ENCODE measurements at regions not wholly inside any gene's neighbourhood (a gene's known extent, or its start where the extent isn't known, plus 50 kb on each side); places are given as distances from the start of the nearest gene placed in this dataset.

GRCh38 chr10:111203615-111204014 lies 126.8 kb downstream of the ADRA2A start:
- no peak for DNase-seq (ENCODE audit: low spot score)

- DNase-seq (ENCODE audit: low spot score), result no peak
Measured at GRCh38 chr10:111204838-111205237, 128.0 kb downstream of the ADRA2A start.

GRCh38 chr10:111206521-111206920 lies 129.7 kb downstream of the ADRA2A start:
- DNase-seq (ENCODE audit: low spot score), result no peak

GRCh38 chr10:111207500-111207899 lies 130.7 kb downstream of the ADRA2A start:
- no peak for DNase-seq (ENCODE audit: low spot score)

- DNase-seq (ENCODE audit: low spot score), result no peak
Measured at GRCh38 chr10:111208951-111209350, 132.1 kb downstream of the ADRA2A start.

GRCh38 chr10:111209692-111210091 lies 132.9 kb downstream of the ADRA2A start:
- no peak for DNase-seq (ENCODE audit: low spot score)

- DNase-seq (ENCODE audit: low spot score), result no peak
Measured at GRCh38 chr10:111211241-111211640, 134.4 kb downstream of the ADRA2A start.

GRCh38 chr10:111211706-111212105 lies 134.9 kb downstream of the ADRA2A start:
- no peak for DNase-seq (ENCODE audit: low spot score)

- DNase-seq (ENCODE audit: low spot score), result no peak
Measured at GRCh38 chr10:111221682-111222480, 145.1 kb downstream of the ADRA2A start.

GRCh38 chr10:111222961-111223360 lies 146.1 kb downstream of the ADRA2A start:
- DNase-seq (ENCODE audit: low spot score), result no peak

GRCh38 chr10:111231779-111232178 lies 154.9 kb downstream of the ADRA2A start:
- DNase-seq (ENCODE audit: low spot score), result no peak

- DNase-seq (ENCODE audit: low spot score), result no peak
Measured at GRCh38 chr10:111233439-111233838, 156.6 kb downstream of the ADRA2A start.

- no peak for DNase-seq (ENCODE audit: low spot score)
Measured at GRCh38 chr10:111234234-111234913, 157.5 kb downstream of the ADRA2A start.

- DNase-seq (ENCODE audit: low spot score), result no peak
Measured at GRCh38 chr10:111234914-111235302, 158.1 kb downstream of the ADRA2A start.

- no peak for DNase-seq (ENCODE audit: low spot score)
Measured at GRCh38 chr10:111240348-111240747, 163.5 kb downstream of the ADRA2A start.

GRCh38 chr10:111243126-111243525 lies 166.3 kb downstream of the ADRA2A start:
- DNase-seq (ENCODE audit: low spot score), result no peak

- no peak for DNase-seq (ENCODE audit: low spot score)
Measured at GRCh38 chr10:111246136-111246535, 169.3 kb downstream of the ADRA2A start.

GRCh38 chr10:111246814-111247452 lies 170.1 kb downstream of the ADRA2A start:
- no peak for DNase-seq (ENCODE audit: low spot score)

GRCh38 chr10:111247781-111248389 lies 171.1 kb downstream of the ADRA2A start:
- no peak for DNase-seq (ENCODE audit: low spot score)

- no peak for DNase-seq (ENCODE audit: low spot score)
Measured at GRCh38 chr10:111249925-111250324, 173.1 kb downstream of the ADRA2A start.

- DNase-seq (ENCODE audit: low spot score), result no peak
Measured at GRCh38 chr10:111261081-111261615, 184.3 kb downstream of the ADRA2A start.

- DNase-seq (ENCODE audit: low spot score), result no peak
Measured at GRCh38 chr10:111265341-111265740, 188.5 kb downstream of the ADRA2A start.

Measured in CD4-positive, alpha-beta T cell treated with Interleukin-6 at 100 ng/mL for 8 hours (primary cell).